D341Med (cell line): ENCODE measurements at regions not wholly inside any gene's neighbourhood (a gene's known extent, or its start where the extent isn't known, plus 50 kb on each side); places are given as distances from the start of the nearest gene placed in this dataset.

Source experiments
- DNase-seq: peaks from one replicate; pipeline ENCODE4 v3.0.0; 2012; ENCODE audit warnings: low spot score

GRCh38 chr14:80446356-80446755 is 235.1 kb upstream of the DIO2 start:
- no peak for DNase-seq

GRCh38 chr14:80445605-80446004 is 234.3 kb upstream of the DIO2 start:
- DNase-seq, result no peak

GRCh38 chr14:80434574-80435321 is 223.4 kb upstream of the DIO2 start:
- DNase-seq, result no peak

GRCh38 chr14:80433811-80434210 is 222.5 kb upstream of the DIO2 start:
- no peak for DNase-seq

GRCh38 chr14:80428671-80429070 is 217.4 kb upstream of the DIO2 start:
- DNase-seq, result no peak

- no peak for DNase-seq
Observed at GRCh38 chr14:80428171-80428570, 216.9 kb upstream of the DIO2 start.

GRCh38 chr14:80427101-80427500 is 215.8 kb upstream of the DIO2 start:
- DNase-seq, result no peak

- no peak for DNase-seq
Observed at GRCh38 chr14:80426683-80427082, 215.4 kb upstream of the DIO2 start.

GRCh38 chr14:80425686-80426085 is 214.4 kb upstream of the DIO2 start:
- no peak for DNase-seq

GRCh38 chr14:80419769-80420168 is 208.5 kb upstream of the DIO2 start:
- no peak for DNase-seq

- no peak for DNase-seq
Observed at GRCh38 chr14:80419345-80419744, 208.0 kb upstream of the DIO2 start.

GRCh38 chr14:80415636-80416035 is 204.3 kb upstream of the DIO2 start:
- DNase-seq, result no peak

GRCh38 chr14:80414080-80414479 is 202.8 kb upstream of the DIO2 start:
- no peak for DNase-seq

- no peak for DNase-seq
Observed at GRCh38 chr14:80404413-80404812, 193.1 kb upstream of the DIO2 start.

- no peak for DNase-seq
Observed at GRCh38 chr14:80403036-80403435, 191.7 kb upstream of the DIO2 start.

- no peak for DNase-seq
Observed at GRCh38 chr14:80395031-80395430, 183.7 kb upstream of the DIO2 start.

- DNase-seq, result no peak
Observed at GRCh38 chr14:80393766-80394165, 182.5 kb upstream of the DIO2 start.

- DNase-seq, result no peak
Observed at GRCh38 chr14:80390906-80391305, 179.6 kb upstream of the DIO2 start.

GRCh38 chr14:80388980-80389711 is 177.8 kb upstream of the DIO2 start:
- DNase-seq, result no peak

GRCh38 chr14:80387563-80387981 is 176.3 kb upstream of the DIO2 start:
- DNase-seq, result no peak

- DNase-seq, result no peak
Observed at GRCh38 chr14:80385336-80385735, 174.0 kb upstream of the DIO2 start.

- no peak for DNase-seq
Observed at GRCh38 chr14:80383223-80383622, 171.9 kb upstream of the DIO2 start.

GRCh38 chr14:80381807-80382363 is 170.6 kb upstream of the DIO2 start:
- no peak for DNase-seq
